ENCODE measurements at regions not wholly inside any gene's neighbourhood (a gene's known extent, or its start where the extent isn't known, plus 50 kb on each side); places are given as distances from the start of the nearest gene placed in this dataset.

DNA sequence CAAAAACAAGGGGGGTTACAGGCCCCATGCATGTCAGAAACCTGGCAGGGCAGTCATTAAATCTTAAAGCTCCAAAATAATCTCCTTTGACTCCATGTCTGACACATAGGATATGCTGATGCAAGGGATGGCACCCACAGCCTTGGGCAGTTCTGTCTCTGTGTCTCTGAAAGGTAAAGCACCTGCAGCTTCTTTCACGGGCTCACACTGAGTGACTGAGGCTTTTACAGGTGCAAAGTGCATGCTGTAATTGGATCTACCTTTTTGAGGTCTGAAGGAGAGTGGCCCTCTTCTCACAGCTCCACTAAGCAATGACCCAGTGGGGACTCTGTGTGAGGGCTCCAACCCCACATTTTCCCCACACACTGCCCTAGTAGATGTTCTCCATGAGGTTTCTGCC, 1309.0 kb upstream of the B3GALT2 start:
- no peak overlapping the region for H3K9ac ChIP-seq (ENCODE audit: insufficient read depth in 1 of 2, low read depth in 2 of 2, low read length in 2 of 2)
- intact Hi-C loops (cut with micrococcal nuclease) (no loop called here), in situ Hi-C loops (cut with MboI) (no loop called here)
- H4K20me1 ChIP-seq (replicated peaks; ENCODE audit: control insufficient read depth, insufficient read depth, low read length): no peaks in the 10 kb centered on the region
- H2AFZ ChIP-seq (ENCODE audit: low read depth, low read length): no peak overlapping the region
- no peak overlapping the region for H3K27ac ChIP-seq (ENCODE audit: extremely low read depth, low read depth, low read length)
- no peaks in the 10 kb centered on the region for H3K36me3 ChIP-seq (ENCODE audit: control insufficient read depth, insufficient read depth, low read length)
- H3K79me2 ChIP-seq (ENCODE audit: control insufficient read depth, insufficient read depth, low read length): no peaks in the 10 kb centered on the region
- no peaks in the 10 kb centered on the region for H3K9me3 ChIP-seq (replicated peaks; ENCODE audit: control insufficient read depth, insufficient read depth, low read depth, low read length)
- H3K4me2 ChIP-seq (ENCODE audit: insufficient read depth, low read length): no peak overlapping the region
- TF ChIP-seq THRA (IDR thresholded peaks at IDR 0.05) (no peak), MTA3 (IDR thresholded peaks at IDR 0.05; ENCODE audit: borderline replicate concordance) (no peak), POLR2G (IDR thresholded peaks at IDR 0.05; ENCODE audit: low read depth, low read length) (no peak), CBX3 (IDR thresholded peaks at IDR 0.05; ENCODE audit: borderline replicate concordance in 1 of 2, low read length in 2 of 2) (no peak), PYGO2 (tag; IDR thresholded peaks at IDR 0.05) (no peak), RBM22 (IDR thresholded peaks at IDR 0.05; ENCODE audit: low read depth, low read length, poor library complexity, severe bottlenecking) (no peak)
- TF ChIP-seq, protein P1, sequence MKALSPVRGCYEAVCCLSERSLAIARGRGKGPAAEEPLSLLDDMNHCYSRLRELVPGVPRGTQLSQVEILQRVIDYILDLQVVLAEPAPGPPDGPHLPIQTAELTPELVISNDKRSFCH (CRISPR knock-in tag; IDR thresholded peaks at IDR 0.05): no peak
- TF ChIP-seq, protein P1 (tag; IDR thresholded peaks at IDR 0.05): no peak
- ChIA-PET POLR2A (no interaction called here), CTCF (ENCODE audit: low intra/inter-chr PET ratio) (no interaction called here)
- ATAC-seq (no peak), FAIRE-seq (no peak), DNase-seq (ENCODE audit: extremely low read depth in 1 of 4, low spot score in 3 of 4) (no peak)
- no peaks in the 10 kb centered on the region for H3K9me1 ChIP-seq (ENCODE audit: control insufficient read depth, insufficient read depth, low read length)
- WGBS (ENCODE audit: insufficient coverage, low coverage, missing lambda C conversion rate): 0% methylated on average over 1 of the region's 1 CpG
- H3K4me3 ChIP-seq: no peak overlapping the region
- H3K27me3 ChIP-seq (ENCODE audit: control insufficient read depth in 2 of 2, insufficient read depth in 2 of 2, low read length in 2 of 2): no peaks in the 10 kb centered on the region
- BruUV-seq (replicated peaks): no TSS peak
- no peaks in the 10 kb centered on the region for H3K4me1 ChIP-seq (replicated peaks in 1 of 2; ENCODE audit: control insufficient read depth in 2 of 2, insufficient read depth in 2 of 2, low read length in 2 of 2)

All from K562 (cell line).